Lower leg skin (tissue), 3 donors: ENCODE measurements at regions not wholly inside any gene's neighbourhood (a gene's known extent, or its start where the extent isn't known, plus 50 kb on each side); places are given as distances from the start of the nearest gene placed in this dataset.

Experiments
- POLR2A ChIP-seq, 2 donors: fragments of 450-650 bp; IDR thresholded peaks; one replicate each; pipeline ENCODE4 v1.6.1; 2016 to 2017; ENCODE audit warnings: antibody characterized with exemption in 2 of 2, mild to moderate bottlenecking in 1 of 2, moderate library complexity in 1 of 2
- TF ChIP-seq, protein P1 (sequence below), 3 donors: fragments of 450-650 bp; IDR thresholded peaks; one replicate each; pipeline ENCODE4 v1.5.1; 2016; ENCODE audit warnings: antibody characterized with exemption in 3 of 3, mild to moderate bottlenecking in 3 of 3, moderate library complexity in 2 of 3

GRCh38 chr13:84032116-84032515 is 149.8 kb upstream of the SLITRK1 start:
- TF ChIP-seq, protein P1, sequence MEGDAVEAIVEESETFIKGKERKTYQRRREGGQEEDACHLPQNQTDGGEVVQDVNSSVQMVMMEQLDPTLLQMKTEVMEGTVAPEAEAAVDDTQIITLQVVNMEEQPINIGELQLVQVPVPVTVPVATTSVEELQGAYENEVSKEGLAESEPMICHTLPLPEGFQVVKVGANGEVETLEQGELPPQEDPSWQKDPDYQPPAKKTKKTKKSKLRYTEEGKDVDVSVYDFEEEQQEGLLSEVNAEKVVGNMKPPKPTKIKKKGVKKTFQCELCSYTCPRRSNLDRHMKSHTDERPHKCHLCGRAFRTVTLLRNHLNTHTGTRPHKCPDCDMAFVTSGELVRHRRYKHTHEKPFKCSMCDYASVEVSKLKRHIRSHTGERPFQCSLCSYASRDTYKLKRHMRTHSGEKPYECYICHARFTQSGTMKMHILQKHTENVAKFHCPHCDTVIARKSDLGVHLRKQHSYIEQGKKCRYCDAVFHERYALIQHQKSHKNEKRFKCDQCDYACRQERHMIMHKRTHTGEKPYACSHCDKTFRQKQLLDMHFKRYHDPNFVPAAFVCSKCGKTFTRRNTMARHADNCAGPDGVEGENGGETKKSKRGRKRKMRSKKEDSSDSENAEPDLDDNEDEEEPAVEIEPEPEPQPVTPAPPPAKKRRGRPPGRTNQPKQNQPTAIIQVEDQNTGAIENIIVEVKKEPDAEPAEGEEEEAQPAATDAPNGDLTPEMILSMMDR (IDR thresholded peaks at IDR 0.05) = no peak
- TF ChIP-seq POLR2A (IDR thresholded peaks at IDR 0.05) = no peak
